Tibial nerve (tissue), 4 donors: ENCODE measurements at regions not wholly inside any gene's neighbourhood (a gene's known extent, or its start where the extent isn't known, plus 50 kb on each side); places are given as distances from the start of the nearest gene placed in this dataset.

ENCODE experiments used
- EP300 ChIP-seq, 2 donors: sonication (generic); formaldehyde crosslinking; IDR thresholded peaks; one replicate each; pipeline ENCODE4 v1.6.1; 2017; ENCODE audit warnings: antibody characterized with exemption in 2 of 2, mild to moderate bottlenecking in 1 of 2
- POLR2A ChIP-seq, 2 donors: fragments of 450-650 bp; IDR thresholded peaks; one replicate each; pipeline ENCODE4 v1.6.1; 2017; ENCODE audit warnings: antibody characterized with exemption in 2 of 2, mild to moderate bottlenecking in 2 of 2, moderate library complexity in 2 of 2
- TF ChIP-seq, protein P1 (sequence below), 5 experiments: fragments of 200-600 bp in 3 of 5; fragments of 450-650 bp in 2 of 5; sonication (generic) in 3 of 5; IDR thresholded peaks; one replicate each; pipeline ENCODE4 v1.5.1; 2016 to 2019; ENCODE audit warnings: antibody characterized with exemption in 5 of 5, mild to moderate bottlenecking in 3 of 5, moderate library complexity in 2 of 5

GRCh38 chr5:18008940-18009339, 374.7 kb downstream of the TAF11L14 start:
- TF ChIP-seq, protein P1, sequence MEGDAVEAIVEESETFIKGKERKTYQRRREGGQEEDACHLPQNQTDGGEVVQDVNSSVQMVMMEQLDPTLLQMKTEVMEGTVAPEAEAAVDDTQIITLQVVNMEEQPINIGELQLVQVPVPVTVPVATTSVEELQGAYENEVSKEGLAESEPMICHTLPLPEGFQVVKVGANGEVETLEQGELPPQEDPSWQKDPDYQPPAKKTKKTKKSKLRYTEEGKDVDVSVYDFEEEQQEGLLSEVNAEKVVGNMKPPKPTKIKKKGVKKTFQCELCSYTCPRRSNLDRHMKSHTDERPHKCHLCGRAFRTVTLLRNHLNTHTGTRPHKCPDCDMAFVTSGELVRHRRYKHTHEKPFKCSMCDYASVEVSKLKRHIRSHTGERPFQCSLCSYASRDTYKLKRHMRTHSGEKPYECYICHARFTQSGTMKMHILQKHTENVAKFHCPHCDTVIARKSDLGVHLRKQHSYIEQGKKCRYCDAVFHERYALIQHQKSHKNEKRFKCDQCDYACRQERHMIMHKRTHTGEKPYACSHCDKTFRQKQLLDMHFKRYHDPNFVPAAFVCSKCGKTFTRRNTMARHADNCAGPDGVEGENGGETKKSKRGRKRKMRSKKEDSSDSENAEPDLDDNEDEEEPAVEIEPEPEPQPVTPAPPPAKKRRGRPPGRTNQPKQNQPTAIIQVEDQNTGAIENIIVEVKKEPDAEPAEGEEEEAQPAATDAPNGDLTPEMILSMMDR (IDR thresholded peaks at IDR 0.05): no peak
- TF ChIP-seq EP300 (IDR thresholded peaks at IDR 0.05) (no peak), POLR2A (IDR thresholded peaks at IDR 0.05) (no peak)
